Transverse colon (tissue), 4 donors: ENCODE measurements at regions not wholly inside any gene's neighbourhood (a gene's known extent, or its start where the extent isn't known, plus 50 kb on each side); places are given as distances from the start of the nearest gene placed in this dataset.

Source experiments
- POLR2A ChIP-seq: fragments of 450-650 bp; IDR thresholded peaks from one replicate; pipeline ENCODE4 v1.6.1; 2016; ENCODE audit warnings: antibody characterized with exemption, mild to moderate bottlenecking, moderate library complexity
- POLR2AphosphoS5 ChIP-seq, 3 donors: sonication (generic); formaldehyde crosslinking; IDR thresholded peaks; one replicate each; pipeline ENCODE4 v1.6.1; 2016; ENCODE audit warnings: antibody characterized with exemption in 3 of 3
- TF ChIP-seq, protein P1 (sequence below), 5 experiments: fragments of 200-600 bp in 3 of 5; fragments of 450-650 bp in 2 of 5; sonication (generic) in 3 of 5; IDR thresholded peaks; 1 replicate in 2 of 5; 2 replicates in 3 of 5; pipeline ENCODE4 v1.5.1; 2016 to 2017; ENCODE audit warnings: antibody characterized with exemption in 5 of 5, inconsistent platforms in 3 of 5, mild to moderate bottlenecking in 2 of 5, moderate library complexity in 1 of 5

DNA sequence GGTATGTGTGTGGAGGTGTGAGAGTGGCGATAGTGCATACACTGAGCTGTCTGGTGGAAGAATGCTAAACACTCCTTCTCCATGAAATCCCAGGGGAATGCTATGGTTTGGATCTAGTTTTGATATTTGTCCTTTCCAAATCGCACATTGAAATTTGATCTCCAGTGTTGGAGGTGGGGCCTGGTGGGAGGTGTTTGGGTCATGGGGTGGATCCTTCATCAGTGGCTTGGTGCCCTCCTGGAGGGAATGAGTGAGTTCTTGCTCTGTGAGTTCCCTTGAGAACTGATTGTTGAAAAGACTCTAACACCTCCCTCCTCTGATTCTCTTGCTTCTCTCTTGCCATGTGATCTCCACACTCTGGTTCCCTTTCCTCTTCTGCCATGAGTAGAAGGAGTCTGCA is 114.1 kb upstream of the HHIP start:
- TF ChIP-seq, protein P1, sequence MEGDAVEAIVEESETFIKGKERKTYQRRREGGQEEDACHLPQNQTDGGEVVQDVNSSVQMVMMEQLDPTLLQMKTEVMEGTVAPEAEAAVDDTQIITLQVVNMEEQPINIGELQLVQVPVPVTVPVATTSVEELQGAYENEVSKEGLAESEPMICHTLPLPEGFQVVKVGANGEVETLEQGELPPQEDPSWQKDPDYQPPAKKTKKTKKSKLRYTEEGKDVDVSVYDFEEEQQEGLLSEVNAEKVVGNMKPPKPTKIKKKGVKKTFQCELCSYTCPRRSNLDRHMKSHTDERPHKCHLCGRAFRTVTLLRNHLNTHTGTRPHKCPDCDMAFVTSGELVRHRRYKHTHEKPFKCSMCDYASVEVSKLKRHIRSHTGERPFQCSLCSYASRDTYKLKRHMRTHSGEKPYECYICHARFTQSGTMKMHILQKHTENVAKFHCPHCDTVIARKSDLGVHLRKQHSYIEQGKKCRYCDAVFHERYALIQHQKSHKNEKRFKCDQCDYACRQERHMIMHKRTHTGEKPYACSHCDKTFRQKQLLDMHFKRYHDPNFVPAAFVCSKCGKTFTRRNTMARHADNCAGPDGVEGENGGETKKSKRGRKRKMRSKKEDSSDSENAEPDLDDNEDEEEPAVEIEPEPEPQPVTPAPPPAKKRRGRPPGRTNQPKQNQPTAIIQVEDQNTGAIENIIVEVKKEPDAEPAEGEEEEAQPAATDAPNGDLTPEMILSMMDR (IDR thresholded peaks at IDR 0.05) = no peak
- TF ChIP-seq POLR2A (no peak), POLR2AphosphoS5 (IDR thresholded peaks at IDR 0.05) (no peak)
